Upper lobe of left lung (tissue), 6 donors: ENCODE measurements at regions not wholly inside any gene's neighbourhood (a gene's known extent, or its start where the extent isn't known, plus 50 kb on each side); places are given as distances from the start of the nearest gene placed in this dataset.

Experiments
- ATAC-seq, 2 donors: fragments of 200-7000 bp; cut with Tn5 transposase; one replicate each; pipeline ENCODE4 v1.9.1; 2022; ENCODE audit warnings: mild to moderate bottlenecking in 2 of 2, moderate library complexity in 2 of 2; ENCODE audit not compliant: low FRiP score in 2 of 2
- DNase-seq, 2 donors: peaks; one replicate each; pipeline ENCODE4 v3.0.0-alpha.2; 2019 to 2020
- H3K27ac ChIP-seq, 4 donors: fragments of 200-600 bp; sonication (generic); one replicate each; pipeline ENCODE4 v1.5.1; 2016 to 2019
- H3K27me3 ChIP-seq, 4 donors: fragments of 200-600 bp; sonication (generic); one replicate each; pipeline ENCODE4 v1.5.1; 2017 to 2019
- H3K36me3 ChIP-seq, 4 donors: fragments of 200-600 bp; sonication (generic); one replicate each; pipeline ENCODE4 v1.5.1; 2016 to 2019
- H3K4me1 ChIP-seq, 4 donors: fragments of 200-600 bp; sonication (generic); one replicate each; pipeline ENCODE4 v1.5.1; 2018 to 2019
- H3K4me3 ChIP-seq, 4 donors: fragments of 200-600 bp; sonication (generic); one replicate each; pipeline ENCODE4 v1.5.1; 2017 to 2019; ENCODE audit warnings: mild to moderate bottlenecking in 2 of 4, moderate library complexity in 1 of 4
- H3K9me3 ChIP-seq, 4 donors: fragments of 200-600 bp; sonication (generic); one replicate each; pipeline ENCODE4 v1.5.1; 2018 to 2019
- CTCF ChIP-seq, 6 experiments: fragments of 450-650 bp in 4 of 6; fragments of 200-600 bp in 2 of 6; sonication (generic) in 2 of 6; IDR thresholded peaks; one replicate each; pipeline ENCODE4 v1.5.1; 2016 to 2019; ENCODE audit warnings: antibody characterized with exemption in 6 of 6
- EP300 ChIP-seq, 4 donors: sonication (generic); formaldehyde crosslinking; IDR thresholded peaks; one replicate each; pipeline ENCODE4 v1.5.1; 2017; ENCODE audit warnings: antibody characterized with exemption in 4 of 4, control low read depth in 2 of 4
- POLR2A ChIP-seq, 4 donors: fragments of 450-650 bp; IDR thresholded peaks; one replicate each; pipeline ENCODE4 v1.5.1; 2016 to 2017; ENCODE audit warnings: antibody characterized with exemption in 4 of 4, mild to moderate bottlenecking in 2 of 4
- POLR2AphosphoS5 ChIP-seq, 2 donors: sonication (generic); formaldehyde crosslinking; IDR thresholded peaks; one replicate each; pipeline ENCODE4 v1.5.1; 2017; ENCODE audit warnings: antibody characterized with exemption in 2 of 2
- WGBS, 2 donors: methylation state at CpG; one replicate each; pipeline ENCODE4 v1.1.5; 2017 to 2018; 5-methylcytosine and 5-hydroxymethylcytosine counted together
- donor health status: DM: no; HTN: no; CAD: no; lungs with moderate emphysema.
- donor health status: DM: no; HTN: yes; CAD: no; lungs with severe emphysema.

GRCh38 chr2:149816756-149817551 lies 229.4 kb upstream of the MMADHC start:
- Histone ChIP-seq H3K4me3 (no peak overlapping the region), H3K9me3 (no peaks in the 10 kb centered on the region), H3K27ac (no peak overlapping the region), H3K27me3 (no peaks in the 10 kb centered on the region), H3K4me1 (no peaks in the 10 kb centered on the region), H3K36me3 (no peaks in the 10 kb centered on the region)
- TF ChIP-seq CTCF (IDR thresholded peaks at IDR 0.05) (no peak), POLR2A (IDR thresholded peaks at IDR 0.05) (no peak), POLR2AphosphoS5 (IDR thresholded peaks at IDR 0.05) (no peak), EP300 (IDR thresholded peaks at IDR 0.05) (no peak)
- no peak for ATAC-seq
- no peak for DNase-seq
- 74 to 83% methylated on average over 1 of the region's 1 CpG for WGBS, 2 donors

DNA sequence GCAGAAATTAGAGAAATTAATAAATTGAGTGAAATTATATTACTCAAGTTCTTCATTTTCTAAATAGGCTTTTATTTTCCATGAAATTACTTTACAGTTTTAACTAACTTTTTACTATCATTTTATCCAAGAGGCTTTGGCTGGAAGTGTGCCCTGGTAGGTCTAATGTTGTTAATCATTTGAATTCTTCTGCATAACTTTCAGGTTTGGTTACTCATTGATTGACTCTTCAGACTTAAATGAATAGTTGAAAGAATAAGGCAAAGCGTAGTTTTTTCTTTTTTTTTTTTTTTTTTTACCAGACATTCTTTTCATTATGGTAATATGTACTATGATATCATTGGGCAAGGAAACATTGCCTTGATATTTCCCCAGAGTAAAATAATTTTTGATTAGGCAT lies 228.4 kb upstream of the MMADHC start:
- Histone ChIP-seq H3K4me3 (no peak overlapping the region), H3K4me1 (no peaks in the 10 kb centered on the region), H3K27me3 (no peaks in the 10 kb centered on the region), H3K27ac (no peak overlapping the region), H3K36me3 (no peaks in the 10 kb centered on the region), H3K9me3 (no peaks in the 10 kb centered on the region)
- DNase-seq (no peak), ATAC-seq (no peak)
- no peak for TF ChIP-seq POLR2A (IDR thresholded peaks at IDR 0.05)
- no peak for TF ChIP-seq CTCF (IDR thresholded peaks at IDR 0.05)
- no peak for TF ChIP-seq EP300 (IDR thresholded peaks at IDR 0.05)
- no peak for TF ChIP-seq POLR2AphosphoS5 (IDR thresholded peaks at IDR 0.05)
- 91 to 97% methylated on average over 1 of the region's 1 CpG for WGBS, 2 donors

DNA sequence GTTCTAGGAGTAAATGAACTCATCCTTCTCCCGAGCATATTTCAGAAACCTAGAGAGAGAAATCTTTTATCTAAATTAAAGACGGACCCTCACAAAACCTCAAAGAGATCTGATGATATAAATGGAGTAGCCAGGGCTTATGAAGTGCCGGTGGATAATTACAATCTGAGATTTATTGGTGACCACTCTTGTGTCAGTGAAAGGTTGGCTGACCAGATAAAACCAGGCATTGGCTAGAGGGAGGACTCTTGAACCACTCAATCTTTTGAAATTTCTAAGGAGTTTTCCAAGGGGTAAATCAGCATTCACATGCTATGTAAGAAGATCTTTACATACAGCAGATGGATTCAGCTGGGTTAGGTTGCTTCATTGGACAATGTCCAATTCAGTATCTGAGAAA lies 227.3 kb upstream of the MMADHC start:
- DNase-seq = no peak
- Histone ChIP-seq H3K9me3 (no peaks in the 10 kb centered on the region), H3K27me3 (no peaks in the 10 kb centered on the region), H3K4me1 (no peaks in the 10 kb centered on the region), H3K27ac (no peak overlapping the region), H3K4me3 (no peak overlapping the region), H3K36me3 (no peaks in the 10 kb centered on the region)
- no peak for ATAC-seq
- no peak for TF ChIP-seq POLR2AphosphoS5 (IDR thresholded peaks at IDR 0.05)
- TF ChIP-seq CTCF (IDR thresholded peaks at IDR 0.05) = no peak
- TF ChIP-seq POLR2A (IDR thresholded peaks at IDR 0.05) = no peak
- 59 to 77% methylated on average over 3 of the region's 3 CpGs for WGBS, 2 donors

DNA sequence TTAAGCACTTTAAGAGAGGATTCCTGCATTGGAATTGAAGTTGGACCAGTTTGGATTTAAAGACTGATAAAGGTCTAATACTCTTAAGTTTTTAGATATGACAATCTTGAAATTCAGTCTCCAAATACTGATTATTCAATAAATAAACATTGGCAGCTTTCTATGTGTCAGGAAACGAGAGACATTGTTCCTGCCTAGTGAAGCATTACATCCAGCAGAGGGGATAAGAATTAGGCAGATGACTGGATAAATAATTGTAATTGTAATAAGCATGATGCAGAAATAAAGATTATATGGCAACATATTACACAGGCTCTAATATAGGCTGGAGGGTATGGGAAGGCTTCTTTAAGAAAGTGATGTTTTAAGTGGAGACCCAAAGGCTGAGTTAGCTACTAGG lies 226.5 kb upstream of the MMADHC start:
- no peaks in the 10 kb centered on the region for H3K9me3 ChIP-seq
- H3K27me3 ChIP-seq = no peaks in the 10 kb centered on the region
- DNase-seq = no peak
- ATAC-seq = no peak
- no peaks in the 10 kb centered on the region for H3K36me3 ChIP-seq
- WGBS, 2 donors = 39 to 52% methylated on average over 1 of the region's 1 CpG
- TF ChIP-seq POLR2AphosphoS5 (IDR thresholded peaks at IDR 0.05) (no peak), EP300 (IDR thresholded peaks at IDR 0.05) (no peak), CTCF (IDR thresholded peaks at IDR 0.05) (no peak), POLR2A (IDR thresholded peaks at IDR 0.05) (no peak)
- no peaks in the 10 kb centered on the region for H3K4me1 ChIP-seq
- no peak overlapping the region for H3K4me3 ChIP-seq
- H3K27ac ChIP-seq = no peak overlapping the region

DNA sequence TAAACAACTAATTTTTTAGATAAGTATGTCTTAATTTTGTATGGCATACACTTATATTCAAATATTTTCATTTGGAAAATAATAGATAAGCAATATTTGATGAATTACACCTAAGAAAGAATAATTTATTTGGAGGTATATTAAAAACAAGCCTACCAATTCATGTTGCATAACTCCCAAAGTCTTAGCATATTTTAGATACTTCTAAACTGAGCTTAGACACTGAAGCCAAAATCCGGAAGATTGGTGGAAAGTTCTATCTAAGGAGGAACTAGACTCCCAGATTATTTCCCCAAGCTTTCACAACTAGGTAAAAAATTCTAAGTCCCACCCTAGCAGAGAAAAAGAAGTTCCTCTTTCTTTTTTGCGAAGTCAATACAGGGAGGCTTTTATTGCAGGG lies 221.0 kb upstream of the MMADHC start:
- DNase-seq (no peak), ATAC-seq (peak in 1 of 2 donors; percentile 31)
- 47 to 62% methylated on average over 2 of the region's 2 CpGs for WGBS, 2 donors
- Histone ChIP-seq H3K9me3 (no peaks in the 10 kb centered on the region), H3K4me1 (no peaks in the 10 kb centered on the region), H3K4me3 (no peak overlapping the region), H3K27ac (no peak overlapping the region), H3K27me3 (no peaks in the 10 kb centered on the region), H3K36me3 (no peaks in the 10 kb centered on the region)
- TF ChIP-seq POLR2A (IDR thresholded peaks at IDR 0.05) (no peak), CTCF (IDR thresholded peaks at IDR 0.05) (no peak), EP300 (IDR thresholded peaks at IDR 0.05) (no peak), POLR2AphosphoS5 (IDR thresholded peaks at IDR 0.05) (no peak)
